Embryonic facial prominence (tissue), 1 donor: ENCODE measurements at regions not wholly inside any gene's neighbourhood (a gene's known extent, or its start where the extent isn't known, plus 50 kb on each side); places are given as distances from the start of the nearest gene placed in this dataset.

Experiments
- DNase-seq: peaks from one replicate; pipeline ENCODE4 v3.0.0-alpha.2; 2016; ENCODE audit errors: extremely low spot score

- DNase-seq: no peak
Measured at GRCh38 chr3:24640330-24640877, 145.8 kb upstream of the THRB start.

- no peak for DNase-seq
Measured at GRCh38 chr3:24641628-24642027, 147.0 kb upstream of the THRB start.

- no peak for DNase-seq
Measured at GRCh38 chr3:24645047-24645446, 150.4 kb upstream of the THRB start.

- DNase-seq: no peak
Measured at GRCh38 chr3:24646790-24647189, 152.1 kb upstream of the THRB start.

- no peak for DNase-seq
Measured at GRCh38 chr3:24648063-24648462, 153.4 kb upstream of the THRB start.

- no peak for DNase-seq
Measured at GRCh38 chr3:24650839-24651238, 156.2 kb upstream of the THRB start.

- no peak for DNase-seq
Measured at GRCh38 chr3:24657870-24658510, 163.3 kb upstream of the THRB start.

GRCh38 chr3:24661175-24661584 is 166.5 kb upstream of the THRB start:
- DNase-seq: no peak

GRCh38 chr3:24662449-24663345 is 168.0 kb upstream of the THRB start:
- no peak for DNase-seq

- no peak for DNase-seq
Measured at GRCh38 chr3:24663406-24663805, 168.8 kb upstream of the THRB start.

- no peak for DNase-seq
Measured at GRCh38 chr3:24668039-24668438, 173.4 kb upstream of the THRB start.

GRCh38 chr3:24670871-24671270 is 176.2 kb upstream of the THRB start:
- no peak for DNase-seq

- no peak for DNase-seq
Measured at GRCh38 chr3:24673596-24673995, 178.9 kb upstream of the THRB start.

GRCh38 chr3:24674261-24674660 is 179.6 kb upstream of the THRB start:
- DNase-seq: no peak

GRCh38 chr3:24678021-24678420 is 183.4 kb upstream of the THRB start:
- DNase-seq: no peak

- DNase-seq: no peak
Measured at GRCh38 chr3:24678421-24678865, 183.8 kb upstream of the THRB start.

- DNase-seq: no peak
Measured at GRCh38 chr3:24679429-24679828, 184.8 kb upstream of the THRB start.

- no peak for DNase-seq
Measured at GRCh38 chr3:24680214-24680967, 185.7 kb upstream of the THRB start.

GRCh38 chr3:24682141-24682547 is 187.5 kb upstream of the THRB start:
- DNase-seq: no peak

- no peak for DNase-seq
Measured at GRCh38 chr3:24683090-24683489, 188.4 kb upstream of the THRB start.

GRCh38 chr3:24683633-24684384 is 189.2 kb upstream of the THRB start:
- DNase-seq: peak; percentile 61
